BLaER1 treated with 17β-estradiol and CSF1 and Interleukin-3, amounts not matched to agents 10 nM and 100 nM (cell line): ENCODE measurements at regions not wholly inside any gene's neighbourhood (a gene's known extent, or its start where the extent isn't known, plus 50 kb on each side); places are given as distances from the start of the nearest gene placed in this dataset.
A peak's percentile ranks its signal among the peaks of the same experiment; 100 is the strongest.
"Not testable (repeated sequence)": the region's sequence is repeated elsewhere in the genome, so short reads cannot be mapped to it uniquely, and the experiment has no call there.

ENCODE experiments used
- H3K27ac ChIP-seq, 11 experiments: shearing (Covaris generic); formaldehyde crosslinking; 2 replicates each; pipeline ENCODE4 v1.8.1; 2022
- H3K27me3 ChIP-seq, 11 experiments: shearing (Covaris generic); formaldehyde crosslinking; 2 replicates each; pipeline ENCODE4 v1.8.1; 2022
- H3K36me3 ChIP-seq, 11 experiments: shearing (Covaris generic); formaldehyde crosslinking; 2 replicates each; pipeline ENCODE4 v1.8.1; 2022
- H3K4me1 ChIP-seq, 10 experiments: shearing (Covaris generic); formaldehyde crosslinking; 2 replicates each; pipeline ENCODE4 v1.8.1; 2022
- H3K4me2 ChIP-seq, 11 experiments: shearing (Covaris generic); formaldehyde crosslinking; 2 replicates each; pipeline ENCODE4 v1.8.1; 2022
- H3K4me3 ChIP-seq, 10 experiments: shearing (Covaris generic); formaldehyde crosslinking; 2 replicates each; pipeline ENCODE4 v1.8.1; 2022
- H3K9ac ChIP-seq, 11 experiments: shearing (Covaris generic); formaldehyde crosslinking; 2 replicates each; pipeline ENCODE4 v1.8.1; 2022
- H3K9me3 ChIP-seq, 11 experiments: shearing (Covaris generic); formaldehyde crosslinking; replicated peaks in 1 of 11; 2 replicates each; pipeline ENCODE4 v1.8.1; 2022
- H4K20me1 ChIP-seq, 11 experiments: shearing (Covaris generic); formaldehyde crosslinking; 2 replicates each; pipeline ENCODE4 v1.8.1; 2022
- Cebpa-rat ChIP-seq, 11 experiments: shearing (Covaris generic); IDR thresholded peaks; 2 replicates each; pipeline ENCODE4 v1.8.1; 2022

GRCh38 chr13:50509167-50509566 is 334.3 kb downstream of the DLEU7 start:
- Histone ChIP-seq H3K27me3 (no peaks in the 10 kb centered on the region), H3K36me3 (no peaks in the 10 kb centered on the region), H3K4me3 (no peak overlapping the region), H3K27ac (no peak overlapping the region), H3K9ac (no peak overlapping the region), H3K4me1 (peaks cover 31 to 45% (median 42%) of the 10 kb centered on the region in 10 experiments), H3K9me3 (peaks cover 0 to 24% (median 14%) of the 10 kb centered on the region in 11 experiments; a peak in 16 of 22 replicates), H4K20me1 (no peaks in the 10 kb centered on the region), H3K4me2 (no peak overlapping the region)
- TF ChIP-seq Cebpa-rat (IDR thresholded peaks at IDR 0.05) = no peak

DNA sequence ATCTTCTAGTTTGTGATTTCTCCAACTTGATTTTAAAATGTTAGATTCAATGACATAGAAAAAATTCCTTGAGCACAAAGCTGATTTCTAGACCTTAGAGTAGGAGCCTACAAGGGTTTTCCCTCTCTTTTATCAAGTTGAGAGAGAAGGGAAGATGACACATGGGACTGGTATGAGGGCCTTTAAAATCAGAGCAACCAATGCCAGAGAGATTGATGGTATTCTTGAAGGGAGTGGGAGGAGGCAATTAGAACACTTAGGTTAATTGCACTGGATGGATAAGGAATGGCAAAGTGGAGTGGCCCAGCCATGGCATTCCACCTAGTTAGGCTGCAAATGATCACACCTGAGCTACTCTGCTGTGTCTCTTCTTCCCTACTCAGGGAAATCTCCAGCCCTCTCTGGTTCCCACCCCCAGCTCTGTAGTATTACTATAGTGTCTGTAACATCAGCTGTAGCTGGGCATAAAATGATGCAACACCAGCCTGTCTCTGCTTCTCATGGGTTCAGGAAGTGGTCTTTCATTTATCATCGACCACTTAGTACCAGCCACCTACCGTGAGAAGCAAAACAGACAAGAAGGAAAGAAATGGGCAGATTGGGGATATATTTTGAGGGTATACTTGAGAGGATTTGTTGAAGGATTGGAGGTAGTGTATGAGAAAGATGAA is 333.6 kb downstream of the DLEU7 start:
- Histone ChIP-seq H3K27ac (peak overlapping the region in 2 of 11 experiments; percentile 31 to 77; a peak in 1 of 22 replicates), H3K4me2 (peak overlapping the region; percentile 7 to 91 (median 82); a peak in 15 of 22 replicates), H3K9ac (no peak overlapping the region), H3K27me3 (no peaks in the 10 kb centered on the region), H3K4me1 (peaks cover 31 to 52% (median 46%) of the 10 kb centered on the region in 10 experiments), H3K4me3 (no peak overlapping the region), H4K20me1 (no peaks in the 10 kb centered on the region), H3K36me3 (no peaks in the 10 kb centered on the region), H3K9me3 (peaks cover 0 to 24% (median 14%) of the 10 kb centered on the region in 11 experiments; a peak in 16 of 22 replicates)
- TF ChIP-seq Cebpa-rat (IDR thresholded peaks at IDR 0.05) = 0 out of 22 replicates have a peak, but pooled peaks of 2 of the 11 experiments have one; percentile 31 to 32

DNA sequence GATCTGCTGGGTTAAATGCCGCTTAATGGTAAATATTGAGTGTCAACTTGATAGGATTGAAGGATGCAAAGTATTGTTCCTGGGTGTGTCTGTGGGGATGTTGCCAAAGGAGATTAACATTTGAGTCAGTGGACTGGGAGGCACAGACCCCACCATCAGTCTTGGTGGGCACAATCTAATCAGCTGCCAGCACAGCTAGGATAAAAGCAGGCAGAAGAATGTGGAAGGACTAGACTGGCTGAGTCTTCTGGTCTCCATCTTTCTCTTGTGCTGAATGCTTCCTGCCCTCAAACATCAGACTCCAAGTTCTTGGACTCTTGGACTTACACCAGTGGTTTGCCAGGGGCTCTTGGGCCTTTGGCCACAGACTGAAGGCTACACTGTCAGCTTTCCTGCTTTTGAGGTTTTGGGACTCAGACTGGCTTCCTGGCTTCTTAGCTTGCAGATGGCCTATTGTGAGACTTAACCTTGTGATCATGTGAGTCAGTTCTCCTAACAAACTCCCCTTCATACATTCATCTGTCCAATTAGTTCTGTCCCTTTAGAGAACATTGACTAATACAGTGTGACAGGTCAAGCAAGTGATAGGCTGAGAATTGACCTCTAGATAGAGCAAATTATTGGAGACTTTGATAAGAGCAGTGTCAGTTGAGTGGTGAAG is 332.5 kb downstream of the DLEU7 start:
- H4K20me1 ChIP-seq, H3K9ac ChIP-seq, H3K36me3 ChIP-seq, H3K4me3 ChIP-seq, H3K27me3 ChIP-seq: not testable (repeated sequence)
- peak overlapping the region in 9 of 11 experiments; percentile 3 to 89 (median 79); a peak in 15 of 22 replicates for H3K27ac ChIP-seq
- H3K9me3 ChIP-seq = peaks cover 0 to 24% (median 14%) of the 10 kb centered on the region in 11 experiments; a peak in 16 of 22 replicates
- peak overlapping the region; percentile 71 to 91 (median 84) for H3K4me2 ChIP-seq
- H3K4me1 ChIP-seq = peaks cover 31 to 53% (median 49%) of the 10 kb centered on the region in 10 experiments

GRCh38 chr13:50511877-50512341 is 331.6 kb downstream of the DLEU7 start:
- Histone ChIP-seq H3K4me3 (peak overlapping the region; percentile 38 to 68 (median 53)), H3K9me3 (peaks cover 0 to 24% (median 14%) of the 10 kb centered on the region in 11 experiments; a peak in 16 of 22 replicates), H3K4me2 (peak overlapping the region; percentile 71 to 91 (median 84)), H3K9ac (peak overlapping the region; percentile 66 to 78 (median 74)), H3K27ac (peak overlapping the region; percentile 74 to 89 (median 79); a peak in 21 of 22 replicates), H3K27me3 (no peaks in the 10 kb centered on the region), H3K36me3 (no peaks in the 10 kb centered on the region), H3K4me1 (peaks cover 34 to 62% (median 51%) of the 10 kb centered on the region in 10 experiments), H4K20me1 (no peaks in the 10 kb centered on the region)
- no peak for TF ChIP-seq Cebpa-rat (IDR thresholded peaks at IDR 0.05)

- Histone ChIP-seq H3K27ac (peak overlapping the region; percentile 74 to 89 (median 79)), H3K27me3 (no peaks in the 10 kb centered on the region), H3K9ac (peak overlapping the region; percentile 66 to 78 (median 74)), H3K4me2 (peak overlapping the region; percentile 71 to 91 (median 84)), H3K36me3 (no peaks in the 10 kb centered on the region), H3K4me1 (peaks cover 41 to 69% (median 54%) of the 10 kb centered on the region in 10 experiments), H4K20me1 (no peaks in the 10 kb centered on the region), H3K9me3 (peaks cover 0 to 24% (median 14%) of the 10 kb centered on the region in 11 experiments; a peak in 16 of 22 replicates), H3K4me3 (peak overlapping the region; percentile 38 to 68 (median 53))
- no peak for TF ChIP-seq Cebpa-rat (IDR thresholded peaks at IDR 0.05)
Observed at GRCh38 chr13:50512474-50513299, 330.8 kb downstream of the DLEU7 start.

DNA sequence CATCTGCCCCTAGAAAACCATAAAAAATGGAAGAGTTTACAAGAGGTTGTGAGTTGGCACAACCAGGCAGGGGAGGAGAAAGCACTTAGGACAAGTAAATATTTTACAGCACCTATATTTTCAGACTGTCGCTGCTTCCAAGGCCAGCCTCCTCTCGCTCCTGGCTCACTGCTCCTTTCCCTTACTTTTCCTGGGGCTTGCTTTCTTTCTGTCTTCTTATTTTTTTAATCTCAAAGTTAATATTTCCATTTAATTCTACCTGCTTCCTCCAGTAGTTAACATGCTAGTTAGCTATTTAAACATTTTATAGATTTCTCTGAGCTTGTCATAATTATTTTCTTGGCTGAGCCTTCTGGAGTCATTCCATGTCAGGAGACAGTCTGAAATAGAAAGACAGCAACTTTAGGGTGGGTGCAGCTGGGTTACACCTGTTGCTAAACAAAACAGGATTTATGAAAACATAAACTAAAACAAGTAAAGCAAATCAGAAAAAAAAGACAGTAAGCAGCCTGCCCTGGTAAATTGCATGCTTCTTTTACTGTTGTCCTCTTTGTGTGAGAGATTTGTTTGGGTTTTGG is 330.1 kb downstream of the DLEU7 start:
- no peak for TF ChIP-seq Cebpa-rat (IDR thresholded peaks at IDR 0.05)
- Histone ChIP-seq H3K36me3 (no peaks in the 10 kb centered on the region), H3K27me3 (no peaks in the 10 kb centered on the region), H3K4me1 (peaks cover 48 to 69% (median 56%) of the 10 kb centered on the region in 10 experiments), H3K9ac (peak overlapping the region; percentile 66 to 78 (median 74)), H3K4me2 (peak overlapping the region; percentile 71 to 91 (median 84)), H4K20me1 (no peaks in the 10 kb centered on the region), H3K27ac (peak overlapping the region; percentile 74 to 89 (median 79)), H3K4me3 (peak overlapping the region in 8 of 10 experiments; percentile 38 to 58 (median 53); a peak in 10 of 20 replicates), H3K9me3 (peaks cover 0 to 21% (median 14%) of the 10 kb centered on the region in 11 experiments; a peak in 16 of 22 replicates)

DNA sequence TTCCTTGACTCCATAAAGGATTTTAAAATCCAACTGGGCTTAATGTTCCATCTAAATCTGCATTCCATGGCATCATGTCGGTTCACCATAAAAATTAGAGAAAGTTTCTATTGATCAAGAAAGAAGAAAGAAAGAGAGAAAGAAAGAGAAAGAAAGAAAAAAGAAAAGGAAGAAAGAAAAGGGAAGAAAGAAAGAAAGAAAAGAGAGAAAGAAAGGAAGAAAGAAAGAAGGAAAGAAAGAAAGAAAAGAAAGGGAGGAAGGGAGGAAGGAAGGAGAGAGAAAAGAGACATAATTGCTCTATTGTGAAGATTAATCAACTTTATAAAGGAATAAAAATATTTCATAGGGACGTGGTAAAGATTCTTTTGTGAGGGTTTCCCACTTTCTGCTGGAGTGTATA is 329.2 kb downstream of the DLEU7 start:
- no peak for TF ChIP-seq Cebpa-rat (IDR thresholded peaks at IDR 0.05)
- Histone ChIP-seq H3K27me3 (no peaks in the 10 kb centered on the region), H3K4me3 (no peak overlapping the region), H3K9ac (no peak overlapping the region), H3K36me3 (no peaks in the 10 kb centered on the region), H3K27ac (peak overlapping the region in 1 of 11 experiments; percentile 89; a peak in 2 of 22 replicates), H3K9me3 (peaks cover 0 to 12% (median 6%) of the 10 kb centered on the region in 11 experiments; a peak in 15 of 22 replicates), H3K4me2 (peak overlapping the region in 7 of 11 experiments; percentile 2 to 91 (median 83); a peak in 11 of 22 replicates), H3K4me1 (peaks cover 56 to 73% (median 63%) of the 10 kb centered on the region in 10 experiments), H4K20me1 (no peaks in the 10 kb centered on the region)

DNA sequence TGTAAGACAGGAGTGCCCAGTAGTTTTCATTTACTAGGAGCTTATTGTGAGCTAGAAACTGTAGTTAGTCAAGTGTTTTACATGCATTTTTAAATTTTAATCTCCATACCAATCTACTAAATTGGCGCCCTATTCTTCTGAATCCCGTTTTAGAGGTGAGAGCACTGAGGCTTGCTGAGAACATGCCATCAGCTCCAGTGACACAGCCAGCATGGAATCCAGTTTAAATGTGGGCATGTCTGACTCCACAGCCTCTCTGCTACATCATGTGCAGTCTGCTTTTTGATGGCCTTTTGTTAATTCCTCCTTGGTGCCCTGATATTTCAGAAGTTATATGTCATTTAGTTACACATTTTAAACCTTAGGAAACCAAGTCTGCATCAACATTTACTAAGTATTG is 325.4 kb downstream of the DLEU7 start:
- Histone ChIP-seq H3K9ac (no peak overlapping the region), H3K4me3 (no peak overlapping the region), H3K9me3 (no peaks in the 10 kb centered on the region), H3K27ac (peak overlapping the region in 3 of 11 experiments; percentile 2 to 61 (median 36); a peak in 6 of 22 replicates), H3K4me2 (peak overlapping the region in 5 of 11 experiments; percentile 21 to 67 (median 61); a peak in 7 of 22 replicates), H3K4me1 (peaks cover 55 to 76% (median 66%) of the 10 kb centered on the region in 10 experiments), H4K20me1 (no peaks in the 10 kb centered on the region), H3K36me3 (no peaks in the 10 kb centered on the region), H3K27me3 (no peaks in the 10 kb centered on the region)
- TF ChIP-seq Cebpa-rat (IDR thresholded peaks at IDR 0.05) = no peak
